Amniotic epithelial cell (primary cell): ENCODE measurements at regions not wholly inside any gene's neighbourhood (a gene's known extent, or its start where the extent isn't known, plus 50 kb on each side); places are given as distances from the start of the nearest gene placed in this dataset.
"Not testable (repeated sequence)": the region's sequence is repeated elsewhere in the genome, so short reads cannot be mapped to it uniquely, and the experiment has no call there.

Experiments
- DNase-seq: peaks from one replicate; pipeline ENCODE4 v3.0.0-alpha.2; 2010; ENCODE audit warnings: low read depth

DNA sequence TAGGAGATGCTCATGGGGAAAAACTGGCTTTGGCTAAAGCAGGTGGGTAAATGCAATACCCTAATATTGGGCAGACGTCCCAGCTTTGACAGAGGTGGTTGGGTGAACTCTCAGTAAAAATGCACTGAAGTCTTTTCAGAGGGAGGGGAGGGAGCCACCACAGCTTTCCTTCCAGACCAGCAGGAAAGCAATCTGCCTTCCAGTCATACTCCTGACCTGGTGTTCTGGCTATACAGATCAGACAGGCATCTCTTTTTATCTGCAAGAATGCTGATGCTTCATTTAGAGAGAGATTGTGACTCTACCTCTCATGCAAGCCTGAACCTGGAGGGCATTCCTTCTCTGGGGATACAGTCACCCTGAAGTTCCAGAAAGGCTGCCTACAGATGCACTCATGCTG is 52.6 kb upstream of the ICA1 start:
- DNase-seq = no peak

DNA sequence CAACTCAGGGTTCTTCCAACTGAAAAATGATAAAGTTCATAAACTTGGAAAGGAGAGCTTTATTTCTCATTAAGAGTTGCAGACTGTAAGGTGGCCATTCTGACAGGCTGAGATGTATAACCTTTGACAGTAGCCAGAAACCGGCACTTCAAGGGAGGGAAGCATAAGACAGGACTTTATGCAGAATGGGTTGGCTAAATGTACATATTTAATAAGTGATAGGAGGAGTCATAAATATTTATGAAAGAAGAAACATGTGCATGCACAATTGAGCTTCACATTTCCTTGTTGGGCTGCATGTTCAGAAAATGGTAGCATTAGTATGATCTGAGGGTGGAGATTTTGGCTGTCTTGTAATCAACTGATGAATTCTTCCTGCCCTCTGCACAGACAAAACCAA is 57.1 kb upstream of the ICA1 start:
- DNase-seq = no peak

DNA sequence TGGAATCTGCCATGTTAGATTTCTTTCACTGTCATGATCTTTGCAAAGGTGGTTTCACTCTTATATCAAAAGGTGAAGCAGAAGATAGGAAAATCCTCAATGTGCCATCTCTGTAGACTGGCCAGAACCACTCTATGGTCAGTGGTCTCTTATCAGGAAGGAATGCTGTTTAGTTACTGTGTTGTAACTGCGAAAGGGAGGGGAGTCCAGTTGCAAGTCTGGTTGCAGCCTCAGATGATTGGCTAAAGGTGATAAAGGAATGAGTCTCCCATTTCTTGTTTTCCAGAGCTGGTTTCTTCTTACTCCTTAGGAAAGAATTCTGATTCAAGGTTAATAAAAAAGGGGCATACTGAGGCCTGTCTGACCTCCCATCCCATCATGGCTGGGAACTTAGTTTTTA is 58.2 kb upstream of the ICA1 start:
- peak; percentile 1 for DNase-seq

DNA sequence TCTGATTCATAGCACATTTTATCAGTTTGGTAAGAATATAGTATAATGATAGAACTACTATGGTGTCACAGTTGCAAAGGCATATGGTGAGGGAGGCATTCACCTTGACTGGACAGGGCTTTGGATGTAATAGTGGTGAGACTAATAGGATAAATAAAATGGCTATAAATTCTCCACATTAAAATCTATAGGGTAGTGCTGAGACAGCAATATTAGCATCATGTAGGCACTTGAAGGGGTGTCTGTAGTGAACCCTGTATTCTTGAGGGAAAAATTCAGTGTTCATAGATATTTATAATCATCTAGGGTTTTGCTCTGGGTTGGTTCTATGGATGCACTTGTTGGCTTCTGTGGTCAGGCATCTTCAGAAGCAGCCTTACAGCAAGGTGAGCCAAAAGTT is 59.3 kb upstream of the ICA1 start:
- no peak for DNase-seq

DNA sequence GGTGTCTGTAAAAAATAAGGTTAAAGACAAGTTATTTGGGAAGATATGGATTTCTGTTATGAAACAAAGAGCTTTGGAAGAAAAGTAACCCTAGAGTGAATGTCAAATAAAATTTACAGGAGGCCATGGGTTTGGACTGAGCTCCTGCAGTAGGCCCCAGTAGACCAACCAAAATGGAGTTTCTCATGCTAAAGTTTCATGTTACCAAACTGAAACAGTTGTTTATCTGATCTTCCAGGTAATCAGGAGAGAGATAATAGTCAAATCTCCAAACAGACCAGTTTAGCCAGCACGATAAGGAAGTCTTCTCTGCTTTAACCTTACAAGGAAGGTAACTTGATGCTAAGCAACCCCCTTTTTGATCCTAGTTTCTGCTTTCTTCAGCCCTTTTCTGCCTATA is 60.7 kb upstream of the ICA1 start:
- no peak for DNase-seq

DNA sequence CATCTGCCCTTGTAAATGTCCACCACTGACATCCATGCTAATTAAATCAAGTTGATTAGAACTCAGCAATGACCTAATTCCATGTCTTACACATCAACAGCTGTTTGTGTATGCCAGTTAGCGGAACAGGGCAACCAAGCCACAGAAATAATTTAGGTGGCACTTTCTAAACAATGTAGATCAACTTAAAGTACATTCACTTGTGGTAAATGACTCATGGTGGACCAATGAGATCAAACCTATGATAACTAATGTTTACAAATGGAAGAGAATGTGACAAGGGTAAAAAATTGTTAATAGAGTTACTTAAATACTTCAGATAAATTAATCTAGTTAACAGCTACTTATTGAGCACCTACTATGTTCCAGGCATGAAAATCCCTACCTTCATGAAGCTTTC is 63.1 kb upstream of the ICA1 start:
- peak; percentile 1 for DNase-seq

DNA sequence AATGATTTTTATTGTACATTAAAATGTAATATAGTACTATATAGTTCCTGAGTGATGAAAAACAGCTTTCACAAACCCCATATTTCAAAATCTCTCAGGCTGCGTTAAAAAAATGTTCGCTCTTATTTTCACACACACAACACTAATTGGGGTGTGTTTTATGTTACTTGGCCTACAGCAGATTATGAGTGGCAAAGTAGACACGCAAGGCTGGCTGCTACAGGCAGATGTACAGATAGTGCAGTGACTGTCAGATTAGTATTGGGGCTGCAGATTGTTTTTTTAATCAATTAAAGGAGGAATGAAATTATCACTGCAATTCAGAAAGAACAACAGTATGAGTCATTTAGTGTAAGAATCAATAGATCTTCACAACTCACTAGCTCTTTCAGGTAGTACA is 65.2 kb upstream of the ICA1 start:
- DNase-seq = no peak

DNA sequence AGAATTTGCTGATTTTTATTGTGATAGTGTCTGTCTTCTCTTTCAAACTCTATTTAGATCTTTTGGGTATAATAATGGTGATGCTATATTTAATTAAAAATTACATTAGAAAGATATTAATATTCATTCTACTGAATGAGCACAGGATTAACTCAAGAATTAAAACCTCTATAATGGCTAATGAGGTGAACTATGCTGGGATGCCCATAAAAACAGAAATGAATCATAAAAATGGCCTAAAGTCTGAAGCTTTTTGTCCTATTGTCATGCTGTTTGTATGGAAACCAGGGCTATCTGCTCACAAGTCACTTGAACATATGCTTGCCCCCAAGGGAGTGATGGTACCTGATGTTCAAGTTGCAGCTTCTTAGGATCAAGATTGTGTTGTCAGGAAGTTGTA is 76.2 kb upstream of the ICA1 start:
- DNase-seq = no peak

DNA sequence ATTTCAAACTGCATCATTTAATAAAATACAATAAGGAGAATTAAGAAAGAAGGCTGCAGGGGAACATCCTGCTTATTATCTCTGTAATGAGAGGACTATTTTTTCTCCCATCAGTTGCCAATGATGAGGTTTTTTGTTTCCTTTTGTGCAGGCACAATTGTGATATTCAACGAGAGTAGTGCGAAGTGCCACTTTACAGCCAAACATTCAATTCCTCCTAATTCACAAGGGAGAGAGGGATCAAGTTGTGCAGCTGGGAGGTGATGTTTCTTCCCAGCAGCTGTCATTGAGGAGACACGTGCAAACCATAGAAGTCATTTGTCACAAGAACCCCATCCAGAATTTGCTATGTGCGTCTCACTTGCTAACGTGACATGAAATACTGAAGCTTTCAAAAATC is 81.6 kb upstream of the ICA1 start:
- DNase-seq = no peak

DNA sequence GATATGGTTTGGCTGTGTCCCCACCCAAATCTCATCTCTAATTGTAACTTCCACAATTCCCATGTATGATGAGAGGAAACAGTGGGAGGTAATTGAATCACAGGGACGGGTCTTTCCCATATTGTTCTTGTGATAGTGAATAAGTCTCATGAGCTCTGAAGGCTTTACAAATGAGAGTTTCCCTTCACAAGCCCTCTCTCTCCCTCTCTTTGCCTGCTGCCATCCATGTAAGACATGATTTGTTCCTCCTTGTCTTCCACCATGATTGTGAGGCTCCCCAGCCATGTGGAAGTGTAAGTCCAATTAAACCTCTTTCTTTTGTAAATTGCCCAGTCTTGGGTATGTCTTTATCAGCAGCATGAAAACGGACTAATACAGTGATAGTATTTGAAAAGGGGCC is 85.4 kb upstream of the ICA1 start:
- not testable (repeated sequence) for DNase-seq

DNA sequence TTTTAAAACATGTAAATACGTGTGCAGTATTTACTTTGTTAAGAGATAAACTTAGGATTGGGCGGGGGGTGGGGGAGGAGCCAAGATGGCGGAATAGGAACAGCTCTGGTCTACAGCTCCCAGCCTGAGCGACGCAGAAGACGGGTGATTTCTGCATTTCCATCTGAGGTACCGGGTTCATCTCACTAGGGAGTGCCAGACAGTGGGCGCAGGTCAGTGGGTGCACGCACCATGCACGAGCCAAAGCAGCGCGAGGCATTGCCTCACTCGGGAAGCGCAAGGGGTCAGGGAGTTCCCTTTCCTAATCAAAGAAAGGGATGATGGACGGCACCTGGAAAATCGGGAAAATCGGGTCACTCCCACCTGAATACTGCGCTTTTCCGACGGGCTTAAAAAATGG is 81.8 kb upstream of the NXPH1 start:
- not testable (repeated sequence) for DNase-seq

DNA sequence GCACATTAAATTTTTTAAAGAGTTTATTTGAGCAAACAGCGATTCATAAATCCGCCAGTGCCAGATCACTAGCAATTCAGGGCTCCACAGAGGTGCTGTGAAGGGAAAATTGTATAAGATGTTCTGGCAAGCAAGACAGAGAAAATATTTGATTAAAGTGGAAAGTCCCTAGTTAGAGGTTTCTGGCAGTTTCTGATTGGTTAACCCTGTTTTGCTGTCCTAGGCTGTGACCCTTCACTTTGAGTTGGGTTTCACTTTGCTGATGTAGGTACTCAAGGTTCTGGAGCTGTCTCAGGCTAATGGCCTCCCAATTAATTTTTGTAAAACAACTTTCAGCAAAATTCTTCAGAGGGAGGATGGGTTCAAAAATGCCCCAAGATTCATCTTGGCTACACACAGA is 79.4 kb upstream of the NXPH1 start:
- DNase-seq = no peak

DNA sequence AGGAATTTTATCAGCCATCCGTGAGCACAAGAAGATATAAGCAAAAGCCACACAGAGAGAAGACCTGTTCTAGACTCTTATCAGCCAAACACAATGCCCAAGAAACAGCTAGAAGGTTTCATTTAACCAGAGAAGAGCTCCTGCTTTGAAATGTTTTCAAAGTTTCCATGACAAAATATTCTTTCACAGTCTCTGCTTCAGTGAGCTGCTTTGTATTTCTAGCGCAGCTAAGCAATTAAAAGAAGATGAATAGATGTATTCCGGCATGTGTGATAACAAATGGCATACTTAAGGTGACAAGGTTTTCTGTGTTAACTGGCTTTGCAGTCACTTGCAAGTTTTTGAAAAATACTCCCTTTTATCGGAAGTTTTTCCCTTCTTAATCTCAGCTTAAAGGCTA is 78.9 kb upstream of the NXPH1 start:
- no peak for DNase-seq

DNA sequence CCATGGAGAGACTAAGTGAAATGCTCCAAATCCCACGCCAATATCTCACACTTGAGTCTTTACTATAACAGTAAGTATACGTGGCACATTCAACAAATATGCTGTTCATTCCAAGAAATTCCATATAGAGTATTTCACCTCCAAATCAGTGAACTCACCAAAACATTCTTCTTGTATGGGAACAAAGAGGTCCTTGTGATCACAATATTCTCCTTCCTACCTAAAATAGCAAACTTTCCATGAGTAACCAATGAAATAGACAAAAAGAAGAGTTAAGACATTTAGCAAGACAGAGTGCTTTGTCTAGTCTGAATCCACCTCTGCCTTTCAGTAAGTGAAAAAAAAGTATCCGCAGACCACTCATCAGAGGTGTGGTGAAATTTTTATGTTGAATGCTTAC is 77.3 kb upstream of the NXPH1 start:
- DNase-seq = no peak

DNA sequence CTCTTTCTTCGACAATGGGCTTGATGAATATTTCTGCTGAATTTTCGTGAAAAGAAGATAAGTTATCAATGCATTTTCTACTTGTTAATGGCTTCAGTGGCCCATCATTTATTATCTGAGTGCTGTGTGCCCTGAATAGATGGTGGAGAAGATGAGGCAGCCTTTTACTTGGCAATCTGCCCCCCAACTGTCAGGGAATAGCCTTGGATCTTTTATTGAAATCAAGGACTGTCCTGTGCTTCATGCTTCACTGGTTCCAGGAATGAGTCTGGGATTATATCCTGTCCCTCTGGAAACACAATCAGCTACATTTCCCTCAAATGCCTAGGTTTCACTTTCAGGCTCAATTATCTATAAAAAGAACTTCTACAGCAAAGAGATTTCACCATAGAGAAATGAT is 75.9 kb upstream of the NXPH1 start:
- no peak for DNase-seq

DNA sequence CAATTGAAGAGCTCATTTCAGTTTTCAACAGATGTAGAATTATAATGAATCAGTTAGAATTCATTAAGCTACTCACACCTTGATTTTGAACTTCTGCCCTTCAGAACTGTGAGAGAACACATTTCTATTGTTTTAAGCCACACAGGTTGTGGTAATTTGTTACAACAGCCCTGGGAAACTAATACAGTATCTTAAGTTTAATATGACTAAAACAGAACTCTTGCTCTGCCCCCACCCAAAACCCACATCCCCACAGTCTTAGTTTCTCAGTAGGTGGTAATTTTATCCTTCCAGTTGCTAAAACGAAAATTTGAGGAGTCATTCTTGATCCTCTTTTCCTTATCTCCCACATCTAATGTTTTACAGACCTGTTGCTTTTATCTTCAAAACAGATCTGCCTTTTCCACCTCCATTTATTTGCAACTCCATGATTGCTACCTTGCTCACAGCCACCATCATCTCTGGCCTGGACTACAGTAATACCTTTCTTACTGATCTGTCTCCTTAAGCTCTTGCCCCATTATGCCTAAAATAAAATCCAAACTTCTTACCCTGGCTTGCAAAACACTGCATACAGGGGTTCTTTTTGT is 72.8 kb upstream of the NXPH1 start:
- DNase-seq = no peak

DNA sequence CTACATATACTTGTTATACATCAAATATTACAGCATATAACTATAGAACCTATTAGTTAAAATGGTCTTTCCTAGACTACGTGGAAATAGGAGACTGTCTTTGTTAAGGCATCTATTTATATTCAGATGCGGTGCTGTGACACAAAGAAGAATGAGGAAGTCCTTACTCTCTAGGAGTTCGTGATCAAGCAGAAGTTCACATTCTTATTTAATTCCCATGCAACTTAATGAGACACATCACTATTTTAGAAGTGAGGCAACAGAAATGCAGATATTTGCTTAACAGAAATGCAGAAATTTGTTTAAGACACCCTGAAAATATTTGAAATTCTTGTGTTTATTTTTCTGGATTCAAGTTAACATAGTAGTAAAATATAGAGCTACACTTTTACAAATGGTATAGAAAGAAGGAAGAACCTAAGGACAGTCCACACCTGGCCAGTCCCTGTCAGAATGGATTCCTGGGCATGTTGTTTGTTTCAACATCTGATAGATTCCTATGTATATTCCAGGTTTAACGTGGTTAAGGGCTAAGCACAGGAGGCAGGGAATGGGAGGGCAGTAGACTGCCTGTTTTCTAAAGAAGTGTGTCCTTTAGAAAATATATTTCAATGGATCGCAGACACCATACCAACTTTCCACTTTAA is 70.6 kb upstream of the NXPH1 start:
- no peak for DNase-seq

DNA sequence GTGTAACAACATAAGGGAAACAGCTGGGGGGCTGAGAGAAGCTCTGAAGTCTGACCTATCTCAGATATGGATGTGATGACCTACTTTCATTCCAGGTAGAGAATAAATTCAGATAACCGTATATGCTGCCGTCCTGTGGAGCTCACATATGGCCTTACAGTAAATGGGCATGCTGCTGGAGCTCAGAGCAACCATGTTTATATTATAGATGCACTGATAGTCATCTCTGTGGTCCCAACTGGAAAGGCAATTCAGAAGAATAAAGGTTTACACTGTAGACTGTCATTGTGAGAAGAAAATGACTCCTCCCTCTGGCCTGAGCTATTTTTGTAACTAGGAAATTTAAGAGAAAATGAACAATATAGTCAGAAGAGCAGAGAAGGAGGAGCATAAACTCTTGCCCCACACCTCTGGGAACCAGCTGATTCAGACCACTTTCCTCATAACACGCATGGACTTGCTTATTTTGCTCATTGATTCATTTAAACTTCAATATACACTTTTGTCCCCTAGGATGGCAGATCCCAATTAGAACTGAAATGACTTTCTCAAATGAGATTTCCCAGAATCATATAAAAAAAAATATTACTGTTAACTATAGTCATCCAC is 69.9 kb upstream of the NXPH1 start:
- no peak for DNase-seq

DNA sequence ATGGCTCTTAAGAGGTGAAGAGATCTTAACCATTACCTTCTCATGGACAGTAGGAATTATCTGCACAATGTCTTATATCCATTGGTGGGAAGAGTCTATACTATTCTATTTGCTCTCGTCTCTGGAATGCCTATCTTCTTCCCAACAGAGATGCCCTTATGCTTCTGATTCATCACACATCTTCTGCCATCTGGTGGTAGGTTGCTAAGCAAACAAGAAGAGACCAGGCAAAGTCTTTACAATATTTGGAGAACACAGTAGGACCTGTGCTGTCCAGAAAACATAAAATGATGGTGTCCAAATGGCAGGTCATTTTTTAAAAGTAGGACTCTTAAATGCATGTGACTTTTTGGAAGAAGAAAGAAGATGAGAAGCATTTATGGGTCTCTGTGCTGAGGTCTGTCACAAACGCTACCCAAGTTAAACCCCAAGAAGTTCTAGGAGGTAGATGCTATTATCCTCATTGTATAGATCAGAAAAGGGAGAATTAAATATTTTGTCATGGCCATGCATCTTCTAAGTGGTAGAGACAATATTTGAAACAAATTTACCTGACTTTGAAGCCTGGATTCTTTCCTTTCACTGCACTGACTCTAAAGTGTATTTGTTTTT is 67.8 kb upstream of the NXPH1 start:
- DNase-seq = no peak

DNA sequence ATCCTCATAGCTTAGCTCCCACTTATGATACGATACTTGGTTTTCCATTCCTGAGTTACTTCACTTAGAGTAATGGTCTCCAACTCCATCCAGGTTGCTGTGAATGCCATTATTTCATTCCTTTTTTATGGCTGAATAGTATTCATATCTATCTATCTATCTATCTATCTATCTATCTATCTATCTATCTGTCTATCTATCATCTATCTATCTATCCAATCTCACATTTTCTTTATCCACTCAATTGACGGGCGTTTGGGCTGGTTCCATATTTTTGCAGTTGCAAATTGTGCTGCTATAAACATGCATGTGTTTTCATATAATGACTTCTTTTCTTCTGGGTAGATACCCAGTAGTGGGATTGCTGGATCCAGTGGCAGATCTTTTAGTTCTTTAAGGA is 65.4 kb upstream of the NXPH1 start:
- not testable (repeated sequence) for DNase-seq

DNA sequence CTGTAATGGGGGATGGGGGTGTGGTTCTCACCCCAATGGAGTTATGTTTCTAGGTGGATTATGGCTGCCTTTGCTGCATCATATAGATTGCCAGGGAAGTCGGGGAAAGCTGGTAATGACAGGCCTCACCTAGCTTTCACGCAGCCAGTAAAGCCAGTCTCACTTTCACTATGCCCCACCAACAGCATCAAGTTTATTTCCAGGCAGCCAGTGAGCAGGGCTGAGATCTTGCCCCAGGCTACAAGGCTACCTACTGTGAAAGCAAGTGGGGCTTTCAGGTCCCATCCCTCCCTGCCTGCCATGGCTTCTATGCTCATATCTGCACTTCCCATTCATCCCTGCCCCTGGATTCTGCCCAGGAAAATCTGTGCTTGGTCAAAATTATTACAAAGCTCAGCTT is 61.7 kb upstream of the NXPH1 start:
- DNase-seq = no peak

DNA sequence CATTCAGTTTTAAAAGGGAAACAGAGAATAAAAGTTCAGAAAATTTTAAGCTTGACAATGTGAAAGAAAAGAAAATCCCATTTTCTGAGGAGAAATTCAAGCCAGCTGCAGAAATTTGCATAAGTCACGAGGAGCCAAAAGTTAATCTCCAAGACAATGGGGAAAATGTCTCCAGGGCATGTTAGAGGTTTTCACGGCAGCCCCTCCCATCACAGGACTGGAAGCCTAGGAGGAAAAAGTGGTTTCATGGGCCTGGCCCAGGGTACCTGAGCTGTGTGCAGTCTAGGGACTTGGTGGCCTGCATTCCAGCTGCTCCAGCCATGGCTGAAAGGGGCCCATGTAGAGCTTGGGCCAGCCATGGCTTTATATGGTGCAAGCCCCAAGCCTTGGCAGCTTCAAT is 59.6 kb upstream of the NXPH1 start:
- DNase-seq = no peak

DNA sequence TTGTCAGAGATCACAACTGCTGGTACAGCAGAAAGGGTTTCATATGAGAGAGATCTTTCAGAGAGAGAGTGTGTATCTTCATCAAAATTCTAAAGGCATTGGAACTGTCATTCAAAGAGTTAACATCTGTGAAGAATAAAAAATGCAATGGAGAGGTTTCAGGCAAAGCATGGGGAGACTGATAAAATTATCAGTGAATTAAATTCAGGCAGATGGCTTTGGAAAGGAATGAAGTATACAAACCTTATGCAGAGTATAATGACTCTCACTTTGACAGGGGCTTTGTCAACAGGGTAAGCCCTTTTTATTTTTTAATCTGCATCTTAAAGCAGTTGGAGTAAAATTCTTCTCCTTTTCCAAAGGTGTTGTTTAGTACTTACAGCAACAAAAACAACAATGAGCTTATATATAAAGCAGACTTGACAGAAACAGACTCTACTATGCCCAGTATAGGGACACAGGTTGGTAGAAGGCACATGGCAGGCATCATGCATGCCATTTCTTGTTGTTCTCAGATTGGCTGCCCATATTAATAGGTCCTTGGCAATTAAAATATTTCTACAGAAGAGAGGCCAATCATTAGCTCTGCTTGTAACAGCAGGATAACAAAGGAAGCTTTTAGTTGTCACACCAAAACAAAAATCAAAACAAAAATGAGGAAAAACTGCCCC is 54.9 kb upstream of the NXPH1 start:
- no peak for DNase-seq
